GM12892 (cell line): ENCODE measurements at regions not wholly inside any gene's neighbourhood (a gene's known extent, or its start where the extent isn't known, plus 50 kb on each side); places are given as distances from the start of the nearest gene placed in this dataset.

ENCODE experiments used
- POLR2A ChIP-seq: IDR thresholded peaks from 2 replicates; pipeline ENCODE4 v1.6.1; 2011; ENCODE audit warnings: low read depth, low read length, control low read depth
- POLR2AphosphoS5 ChIP-seq: IDR thresholded peaks from 2 replicates; pipeline ENCODE4 v1.6.1; 2011; ENCODE audit warnings: low read depth, low read length, control low read depth

- TF ChIP-seq POLR2A (no peak), POLR2AphosphoS5 (no peak)
Measured at GRCh38 chr6:66103354-66103753, 396.3 kb upstream of the EYS start.
